Subcutaneous abdominal adipose tissue (tissue), 5 donors: ENCODE measurements at regions not wholly inside any gene's neighbourhood (a gene's known extent, or its start where the extent isn't known, plus 50 kb on each side); places are given as distances from the start of the nearest gene placed in this dataset.

Experiments
- H3K27ac ChIP-seq: one replicate; pipeline ENCODE4 v1.7.0; 2013; ENCODE audit warnings: low read depth, mild to moderate bottlenecking, inconsistent platforms, low read length, moderate library complexity
- H3K27me3 ChIP-seq, 5 donors: one replicate each; pipeline ENCODE4 v1.7.0; 2013; ENCODE audit warnings: low read length in 5 of 5, inconsistent platforms in 1 of 5; ENCODE audit not compliant: control insufficient read depth in 5 of 5, insufficient read depth in 4 of 5
- H3K36me3 ChIP-seq, 5 donors: one replicate each; pipeline ENCODE4 v1.7.0; 2013; ENCODE audit warnings: low read length in 5 of 5; ENCODE audit not compliant: control insufficient read depth in 5 of 5, insufficient read depth in 5 of 5
- H3K4me1 ChIP-seq, 5 donors: one replicate each; pipeline ENCODE4 v1.7.0; 2013; ENCODE audit warnings: low read length in 5 of 5, mild to moderate bottlenecking in 3 of 5, moderate library complexity in 1 of 5; ENCODE audit not compliant: control insufficient read depth in 5 of 5, insufficient read depth in 5 of 5
- H3K4me3 ChIP-seq, 5 donors: one replicate each; pipeline ENCODE4 v1.7.0; 2013; ENCODE audit warnings: low read length in 5 of 5, low read depth in 1 of 5
- H3K9ac ChIP-seq, 5 donors: one replicate each; pipeline ENCODE4 v1.7.0; 2013; ENCODE audit warnings: low read length in 5 of 5, mild to moderate bottlenecking in 4 of 5, moderate library complexity in 3 of 5
- H3K9me3 ChIP-seq, 5 donors: one replicate each; pipeline ENCODE4 v1.7.0; 2013; ENCODE audit warnings: low read length in 5 of 5; ENCODE audit not compliant: control insufficient read depth in 5 of 5
- donor health status: healthy.
- donor health status: healthy.
- donor health status: healthy.
- donor health status: healthy.
- donor health status: healthy.

DNA sequence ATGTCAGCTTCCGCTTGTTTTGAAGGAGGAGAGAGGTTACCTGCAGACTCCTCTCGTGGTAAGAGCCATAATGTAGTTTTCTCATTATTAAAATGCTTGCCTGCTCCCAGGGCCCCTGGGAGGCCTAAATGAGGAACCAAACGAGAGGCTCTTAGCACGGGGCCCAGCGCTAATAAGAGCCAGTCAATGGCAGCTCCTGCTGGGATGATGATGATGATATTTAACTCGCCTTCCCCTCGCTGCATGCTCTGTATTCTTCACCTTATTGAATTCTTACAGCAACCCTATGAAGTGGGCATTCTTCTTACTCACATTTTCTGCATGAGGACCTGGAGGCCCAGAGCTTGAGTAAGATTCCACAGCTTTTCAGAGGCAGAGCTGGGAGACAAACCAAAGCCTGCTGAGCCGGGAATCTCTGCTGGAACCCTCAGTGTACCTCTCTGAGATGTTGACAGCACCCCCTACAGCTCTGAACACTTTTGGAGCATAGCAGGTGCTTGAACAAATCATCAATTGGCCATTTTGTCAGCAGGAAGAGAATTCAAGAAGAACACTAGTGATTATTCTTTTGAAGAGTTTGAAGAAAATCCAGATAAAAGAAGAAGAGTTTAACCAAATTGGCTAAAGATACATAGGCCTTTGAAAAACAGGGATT lies 93.1 kb upstream of the HABP2 start:
- H3K9ac ChIP-seq = no peak overlapping the region
- no peaks in the 10 kb centered on the region for H3K36me3 ChIP-seq
- H3K27ac ChIP-seq = no peak overlapping the region
- no peaks in the 10 kb centered on the region for H3K27me3 ChIP-seq
- no peaks in the 10 kb centered on the region for H3K9me3 ChIP-seq
- H3K4me3 ChIP-seq = no peak overlapping the region
- H3K4me1 ChIP-seq = peaks cover 0 to 1% (median 0%) of the 10 kb centered on the region in 5 donors

DNA sequence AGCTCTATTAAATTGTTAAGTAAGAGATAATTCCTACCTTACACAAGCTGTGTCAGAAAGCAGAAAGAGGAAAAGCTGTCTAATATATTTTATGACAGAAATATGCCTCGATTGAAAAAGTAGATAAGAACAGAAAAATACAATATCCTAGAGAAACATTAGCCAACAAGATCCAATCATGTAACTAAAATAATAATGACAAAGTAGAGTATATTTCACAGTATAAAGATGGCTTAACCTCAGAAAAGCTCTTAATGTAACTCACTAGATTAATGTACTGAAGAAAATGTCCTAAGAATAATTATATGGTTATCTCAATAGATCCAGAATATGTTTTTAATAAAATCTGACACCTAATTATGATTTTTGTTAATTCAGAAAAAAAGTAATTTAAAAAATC lies 89.8 kb upstream of the HABP2 start:
- H3K27me3 ChIP-seq = no peaks in the 10 kb centered on the region
- no peaks in the 10 kb centered on the region for H3K9me3 ChIP-seq
- no peak overlapping the region for H3K27ac ChIP-seq

DNA sequence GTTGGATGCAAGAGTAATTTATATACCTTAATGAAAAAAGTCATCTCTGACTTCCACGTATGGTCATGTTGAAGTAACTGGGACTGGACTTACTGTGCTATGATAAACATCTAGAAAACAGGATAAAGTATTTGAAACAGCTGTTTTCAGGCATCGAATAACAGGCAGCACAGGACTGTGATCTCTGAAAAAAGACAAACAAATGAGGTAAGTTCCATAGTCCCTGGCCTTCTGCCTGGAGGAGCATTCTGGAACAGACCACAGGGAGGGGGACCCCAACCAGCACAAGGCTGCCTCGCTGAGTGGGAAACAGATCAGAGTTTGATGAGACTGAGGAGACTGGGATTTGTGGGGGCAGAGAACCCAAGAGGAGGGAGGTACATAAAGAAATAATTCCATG lies 89.1 kb upstream of the HABP2 start:
- H3K4me3 ChIP-seq = no peak overlapping the region
- H3K27me3 ChIP-seq = no peaks in the 10 kb centered on the region
- no peaks in the 10 kb centered on the region for H3K36me3 ChIP-seq
- no peaks in the 10 kb centered on the region for H3K4me1 ChIP-seq
- no peak overlapping the region for H3K27ac ChIP-seq
- no peaks in the 10 kb centered on the region for H3K9me3 ChIP-seq
- H3K9ac ChIP-seq = no peak overlapping the region

More for the DNA sequence above, 89.8 kb upstream of the HABP2 start:
- Histone ChIP-seq H3K4me3 (no peak overlapping the region), H3K36me3 (no peaks in the 10 kb centered on the region), H3K4me1 (no peaks in the 10 kb centered on the region), H3K9ac (no peak overlapping the region)

DNA sequence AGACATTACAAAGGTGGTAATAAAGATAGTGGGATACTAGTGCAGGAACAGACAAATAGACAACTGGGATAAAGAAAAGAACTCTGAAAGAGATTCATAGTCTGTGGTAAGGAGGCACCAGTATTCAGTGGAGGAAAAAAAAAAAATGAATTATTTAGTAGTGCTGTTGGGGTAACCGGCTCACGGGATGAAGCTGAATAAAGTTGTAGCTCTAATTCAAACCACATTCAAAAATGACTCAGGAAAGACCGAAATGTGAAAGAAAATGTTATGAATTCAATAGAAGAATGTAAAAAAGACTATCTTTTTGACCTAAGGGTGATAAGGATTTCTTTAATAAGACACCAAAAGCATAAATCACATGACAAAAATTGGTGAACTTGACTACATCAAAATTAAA lies 83.1 kb upstream of the HABP2 start:
- no peaks in the 10 kb centered on the region for H3K9me3 ChIP-seq
- H3K4me3 ChIP-seq = no peak overlapping the region
- no peaks in the 10 kb centered on the region for H3K36me3 ChIP-seq
- H3K9ac ChIP-seq = no peak overlapping the region
- peaks cover 0 to 12% (median 8%) of the 10 kb centered on the region in 5 donors for H3K4me1 ChIP-seq
- no peak overlapping the region for H3K27ac ChIP-seq
- no peaks in the 10 kb centered on the region for H3K27me3 ChIP-seq

DNA sequence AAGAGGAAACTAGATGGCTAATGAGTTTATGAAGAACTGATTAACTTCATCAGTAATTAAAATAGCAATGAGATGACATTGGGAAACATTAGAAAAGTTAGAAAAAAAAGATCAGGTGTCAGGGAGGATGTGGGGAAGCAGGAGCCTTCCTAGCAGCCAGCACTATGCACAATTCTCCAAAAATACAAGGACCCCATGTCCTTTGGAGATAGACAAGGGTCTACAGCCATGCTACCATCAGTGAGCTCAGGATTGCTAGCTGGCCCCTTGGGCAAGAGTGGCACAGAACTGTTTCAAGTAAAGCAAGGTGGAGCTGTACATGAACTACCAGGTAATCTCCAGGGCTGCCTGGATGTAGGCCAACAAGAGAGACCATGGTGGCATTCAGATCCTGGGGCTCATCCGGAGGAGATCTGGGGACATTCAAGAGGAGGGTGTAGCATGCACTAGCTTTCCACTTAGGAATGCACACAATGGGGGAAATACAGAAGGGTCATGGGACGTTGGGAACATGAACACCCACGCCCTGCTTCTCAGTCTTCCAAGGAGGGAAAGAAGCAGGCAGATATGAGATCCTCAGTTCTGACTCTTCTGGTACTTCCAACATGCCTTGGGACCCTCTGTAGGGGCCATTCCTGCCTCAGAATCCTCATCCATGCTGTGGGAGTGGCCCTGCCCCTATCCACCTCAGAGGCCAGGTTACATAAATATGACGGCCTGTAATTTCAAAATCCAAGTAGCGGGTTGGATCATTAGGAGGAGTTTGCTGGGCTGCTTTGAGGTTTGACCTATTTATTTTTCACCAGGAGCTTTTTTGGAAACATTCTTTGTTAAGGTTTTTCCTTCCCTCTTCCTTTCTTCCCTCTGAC lies 82.2 kb upstream of the HABP2 start:
- Histone ChIP-seq H3K9me3 (no peaks in the 10 kb centered on the region), H3K27ac (no peak overlapping the region), H3K36me3 (no peaks in the 10 kb centered on the region), H3K27me3 (no peaks in the 10 kb centered on the region), H3K4me1 (peaks cover 0 to 20% (median 16%) of the 10 kb centered on the region in 5 donors), H3K9ac (no peak overlapping the region), H3K4me3 (no peak overlapping the region)

DNA sequence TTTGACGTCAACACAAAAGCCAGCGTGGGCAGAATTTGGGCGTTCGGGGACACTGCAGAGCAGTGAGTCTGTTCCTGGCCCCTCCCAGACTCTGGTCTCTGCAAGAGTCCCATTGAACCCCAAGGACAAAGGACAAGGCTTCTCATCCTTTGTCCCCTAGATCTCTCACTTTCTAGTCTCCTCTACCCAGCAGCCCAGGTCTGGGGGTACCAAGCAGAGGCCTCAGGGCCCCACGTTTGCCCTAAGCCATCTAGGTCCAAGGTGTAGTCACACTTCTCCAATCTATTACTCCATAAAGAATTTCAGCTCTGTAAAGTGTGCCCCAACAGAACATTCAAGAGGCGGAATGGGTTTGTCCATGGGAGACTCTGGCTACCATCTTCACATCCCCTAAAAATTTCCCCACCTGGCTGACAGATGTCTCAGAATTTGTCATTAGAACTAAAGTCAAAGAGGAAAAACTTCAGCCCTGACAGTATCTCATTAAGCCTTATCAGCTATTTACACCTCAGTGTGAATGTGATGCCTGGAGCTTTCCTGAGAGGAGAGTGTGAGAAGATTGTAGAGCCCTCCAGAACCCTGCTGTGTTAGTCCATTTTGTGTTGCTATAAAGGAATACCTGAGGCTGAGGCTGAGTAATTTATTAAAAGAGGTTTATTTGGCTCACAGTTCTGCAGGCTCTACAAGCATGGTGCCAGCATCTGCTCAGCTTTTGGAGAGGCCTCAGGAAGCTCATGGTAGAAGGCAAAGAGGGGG lies 81.4 kb upstream of the HABP2 start:
- no peaks in the 10 kb centered on the region for H3K9me3 ChIP-seq

DNA sequence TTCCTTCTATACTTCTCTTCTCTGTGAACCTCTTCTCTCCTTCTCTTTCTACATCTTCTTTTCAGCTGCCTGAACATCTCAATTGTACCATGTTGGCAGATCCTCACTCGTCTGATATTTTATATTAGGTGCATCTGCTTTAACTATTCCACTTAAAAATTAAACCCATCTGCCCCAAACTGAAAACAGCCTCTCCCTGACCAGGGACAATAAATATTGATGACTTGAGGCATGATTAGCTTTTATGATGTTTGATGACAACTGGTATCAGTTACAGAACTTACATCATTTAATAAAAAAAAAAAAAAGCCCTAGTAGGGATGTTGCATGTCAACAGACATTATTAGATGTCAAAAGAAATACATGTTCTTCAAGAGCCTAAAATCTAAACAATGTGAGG lies 79.8 kb upstream of the HABP2 start:
- Histone ChIP-seq H3K9me3 (no peaks in the 10 kb centered on the region), H3K4me1 (peaks cover 0 to 31% (median 25%) of the 10 kb centered on the region in 5 donors), H3K9ac (no peak overlapping the region), H3K27ac (no peak overlapping the region), H3K36me3 (no peaks in the 10 kb centered on the region), H3K4me3 (no peak overlapping the region), H3K27me3 (no peaks in the 10 kb centered on the region)

More for the DNA sequence above, 81.4 kb upstream of the HABP2 start:
- Histone ChIP-seq H3K4me3 (no peak overlapping the region), H3K9ac (no peak overlapping the region), H3K27me3 (no peaks in the 10 kb centered on the region), H3K27ac (no peak overlapping the region), H3K36me3 (no peaks in the 10 kb centered on the region), H3K4me1 (peaks cover 0 to 28% (median 23%) of the 10 kb centered on the region in 5 donors)

DNA sequence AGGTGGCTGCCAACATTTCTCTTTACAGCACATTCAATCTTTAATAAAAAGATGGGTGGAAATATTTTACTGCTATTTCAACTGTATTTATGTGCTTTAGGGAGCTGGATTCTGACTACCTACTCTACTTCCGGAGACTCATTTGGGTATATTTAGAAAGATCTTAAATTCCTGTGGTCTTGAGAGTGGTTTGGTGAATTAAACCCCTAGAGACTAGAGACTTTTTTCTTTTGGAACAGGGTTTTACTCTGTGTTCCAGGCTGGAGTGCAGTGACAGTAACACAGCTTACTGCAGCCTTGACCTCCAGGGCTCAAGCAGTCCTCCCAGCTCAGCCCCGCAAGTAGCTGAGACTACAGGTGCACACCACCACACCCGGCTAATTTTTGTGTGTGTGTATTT lies 79.0 kb upstream of the HABP2 start:
- H3K27me3 ChIP-seq = no peaks in the 10 kb centered on the region
- H3K4me3 ChIP-seq = no peak overlapping the region
- H3K9me3 ChIP-seq = peaks cover 0 to 3% (median 3%) of the 10 kb centered on the region in 5 donors
- no peak overlapping the region for H3K9ac ChIP-seq
- H3K27ac ChIP-seq = no peak overlapping the region
- H3K4me1 ChIP-seq = peaks cover 0 to 31% (median 25%) of the 10 kb centered on the region in 5 donors
- H3K36me3 ChIP-seq = no peaks in the 10 kb centered on the region

DNA sequence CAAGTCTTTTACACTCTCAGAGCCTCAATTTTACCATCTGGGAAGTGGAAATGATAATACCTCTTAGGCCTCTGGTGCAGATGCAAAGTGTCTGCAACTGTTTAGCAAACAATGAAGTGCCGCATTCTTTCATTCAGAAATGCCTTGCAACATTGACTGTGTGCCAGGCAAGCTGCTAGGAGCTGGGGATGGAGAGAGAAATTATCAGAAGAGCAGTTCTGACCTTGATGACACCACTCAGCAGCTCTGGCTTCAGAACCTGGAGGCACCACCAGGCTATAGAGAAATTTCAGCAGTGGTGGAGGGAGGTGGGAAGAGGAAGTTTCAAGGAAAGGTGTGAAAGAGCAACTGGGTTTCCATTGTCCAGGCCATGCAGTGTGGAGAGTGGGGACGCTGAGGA lies 78.1 kb upstream of the HABP2 start:
- Histone ChIP-seq H3K27ac (no peak overlapping the region), H3K27me3 (no peaks in the 10 kb centered on the region), H3K4me1 (peaks cover 0 to 31% (median 25%) of the 10 kb centered on the region in 5 donors), H3K4me3 (no peak overlapping the region), H3K9me3 (peaks cover 6 to 12% (median 9%) of the 10 kb centered on the region in 5 donors), H3K36me3 (no peaks in the 10 kb centered on the region), H3K9ac (no peak overlapping the region)

DNA sequence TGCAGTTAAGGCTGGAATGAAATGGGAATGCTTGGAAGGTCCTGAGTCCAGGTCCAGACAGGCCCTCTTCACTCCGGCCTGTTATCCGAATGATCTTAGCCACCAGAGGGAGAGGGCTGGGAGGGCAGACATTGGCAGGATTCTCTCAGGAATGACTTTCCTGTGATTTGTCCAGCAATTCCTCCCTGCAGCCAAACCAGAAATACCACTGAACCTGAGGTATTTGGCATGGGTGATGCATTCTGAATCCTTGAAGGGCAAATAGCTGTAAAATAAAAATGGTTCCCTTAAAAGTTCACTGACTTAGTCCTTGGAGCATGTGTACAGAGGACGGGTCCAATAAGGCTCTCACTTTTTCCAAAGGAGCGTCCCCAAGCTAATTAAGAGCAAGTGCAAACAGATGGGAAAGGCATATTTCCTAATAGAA lies 77.5 kb upstream of the HABP2 start:
- H3K36me3 ChIP-seq = no peaks in the 10 kb centered on the region

More for the DNA sequence above, 77.5 kb upstream of the HABP2 start:
- Histone ChIP-seq H3K4me3 (no peak overlapping the region), H3K9ac (no peak overlapping the region), H3K4me1 (peaks cover 0 to 31% (median 25%) of the 10 kb centered on the region in 5 donors), H3K9me3 (peaks cover 12 to 19% (median 14%) of the 10 kb centered on the region in 5 donors), H3K27me3 (no peaks in the 10 kb centered on the region), H3K27ac (no peak overlapping the region)
